IPS-NIHi11 (cell line): ENCODE measurements at regions not wholly inside any gene's neighbourhood (a gene's known extent, or its start where the extent isn't known, plus 50 kb on each side); places are given as distances from the start of the nearest gene placed in this dataset.

Source experiments
- DNase-seq: peaks from one replicate; pipeline ENCODE4 v3.0.0; 2012; ENCODE audit warnings: mixed read lengths, low spot score

DNA sequence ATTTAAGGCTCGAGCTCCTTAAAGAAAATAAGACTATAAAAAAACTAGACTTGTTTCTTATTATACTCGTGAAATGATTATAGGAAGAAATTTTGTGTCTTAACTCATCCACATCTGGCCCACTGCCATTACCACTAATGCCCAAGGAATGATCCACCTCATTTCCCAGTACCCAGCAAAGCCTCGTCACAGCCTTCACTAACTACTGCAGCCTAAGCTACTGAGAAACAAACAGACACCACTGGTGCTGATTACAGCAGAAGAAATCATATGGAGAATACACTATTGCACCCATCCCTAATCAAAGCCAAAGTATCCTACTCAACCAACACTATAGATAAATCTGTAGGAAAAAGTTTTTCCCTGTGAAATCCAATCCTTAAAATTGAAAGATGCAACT lies 205.3 kb upstream of the NAV3 start:
- DNase-seq: no peak

GRCh38 chr12:77619425-77619824 lies 211.3 kb upstream of the NAV3 start:
- no peak for DNase-seq

DNA sequence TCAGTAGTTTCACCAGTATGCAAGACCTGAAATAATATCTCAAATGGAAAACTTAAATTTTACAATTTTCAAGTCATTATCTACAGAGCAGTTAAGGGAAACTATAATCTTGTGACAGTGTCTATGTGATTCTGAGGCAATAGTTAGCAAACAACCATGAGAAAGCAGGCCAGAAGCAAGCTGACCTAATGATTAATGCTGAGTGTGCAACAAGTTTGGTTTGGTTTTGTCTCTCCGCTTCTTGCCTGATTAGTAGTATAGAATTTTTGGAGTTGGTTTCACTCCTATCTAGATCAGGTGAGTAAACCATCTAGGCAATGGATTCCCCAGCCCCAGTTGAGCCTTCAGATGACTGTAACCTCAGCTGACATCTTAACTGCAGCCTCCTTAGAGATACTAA lies 212.9 kb upstream of the NAV3 start:
- no peak for DNase-seq

DNA sequence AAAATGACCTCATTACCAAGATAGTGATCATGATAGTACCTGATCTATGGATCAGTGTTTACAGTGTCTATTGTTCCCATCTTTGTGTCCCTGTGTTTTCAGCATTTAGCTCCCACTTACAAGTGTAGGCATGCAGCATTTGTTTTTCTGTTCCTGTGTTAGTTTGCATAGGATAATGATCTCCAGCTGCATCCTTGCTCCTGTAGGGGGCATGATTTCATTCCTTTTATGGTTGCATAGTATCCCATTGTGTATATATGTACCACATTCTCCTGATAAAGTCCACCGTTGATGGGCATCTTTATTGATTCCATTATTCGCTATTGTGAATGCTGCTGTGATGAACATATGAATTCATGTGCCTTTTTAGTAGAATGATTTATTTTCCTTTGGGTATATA lies 215.4 kb upstream of the NAV3 start:
- no peak for DNase-seq

DNA sequence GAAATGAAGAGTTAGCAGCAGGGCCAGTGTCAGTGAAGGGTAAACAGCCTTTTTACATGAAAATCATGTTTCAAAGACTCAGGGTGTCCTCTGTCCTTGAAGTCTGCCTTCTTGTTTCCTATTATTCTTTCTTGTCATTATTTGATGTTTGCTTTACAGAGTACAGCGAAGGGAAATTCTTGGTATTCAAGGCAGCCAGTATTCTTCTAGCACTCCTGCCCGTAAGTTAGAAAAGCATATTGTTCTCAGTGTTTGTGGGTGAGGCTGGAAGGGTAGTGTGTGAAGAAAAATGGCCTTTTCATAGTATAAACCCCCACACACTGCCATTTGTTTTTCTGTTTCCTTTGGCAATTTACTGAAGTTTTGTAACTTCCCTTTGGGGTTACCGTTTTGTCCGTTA lies 217.3 kb upstream of the NAV3 start:
- no peak for DNase-seq

DNA sequence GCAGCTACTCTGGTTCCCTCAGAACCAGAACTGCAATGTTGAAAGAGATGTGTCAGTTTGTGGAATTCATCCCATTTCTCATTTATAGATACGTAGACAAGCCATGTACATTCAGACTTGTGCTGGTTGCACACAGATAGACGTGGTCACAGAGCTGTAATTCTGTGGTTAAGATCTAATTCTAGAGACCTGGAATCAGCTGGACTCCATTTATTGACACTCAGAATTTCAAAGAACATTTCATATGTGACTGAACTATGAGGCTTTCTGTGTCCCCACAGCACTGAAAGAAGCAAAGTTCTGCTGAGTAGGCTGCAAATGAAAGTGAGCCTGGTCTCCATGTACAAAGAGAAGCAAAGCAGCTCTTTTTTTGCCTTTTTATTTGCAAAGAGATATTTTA lies 220.2 kb upstream of the NAV3 start:
- DNase-seq: no peak

- no peak for DNase-seq
Measured at GRCh38 chr12:77609016-77609415, 221.7 kb upstream of the NAV3 start.

GRCh38 chr12:77608271-77608824 lies 222.3 kb upstream of the NAV3 start:
- no peak for DNase-seq

DNA sequence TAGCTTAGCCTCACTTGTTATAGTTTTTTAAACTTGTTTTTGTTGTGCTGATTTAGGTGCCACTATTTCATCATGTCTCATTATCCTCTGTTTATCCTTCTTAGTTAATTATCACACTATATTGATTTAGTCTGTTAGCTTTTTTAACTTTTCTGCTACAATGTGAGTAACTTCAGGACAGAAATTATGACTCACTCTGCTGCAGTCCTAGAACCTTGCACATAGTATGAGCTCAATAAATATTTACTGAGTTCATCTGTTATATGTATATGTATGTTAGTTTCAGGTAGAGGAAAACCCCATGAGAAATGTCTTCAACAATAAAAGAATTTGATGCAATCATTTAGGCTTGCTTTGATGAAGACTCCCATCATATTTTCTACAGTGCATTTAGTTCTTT lies 224.3 kb upstream of the NAV3 start:
- DNase-seq: no peak

GRCh38 chr12:77603946-77604345 lies 226.7 kb upstream of the NAV3 start:
- no peak for DNase-seq

DNA sequence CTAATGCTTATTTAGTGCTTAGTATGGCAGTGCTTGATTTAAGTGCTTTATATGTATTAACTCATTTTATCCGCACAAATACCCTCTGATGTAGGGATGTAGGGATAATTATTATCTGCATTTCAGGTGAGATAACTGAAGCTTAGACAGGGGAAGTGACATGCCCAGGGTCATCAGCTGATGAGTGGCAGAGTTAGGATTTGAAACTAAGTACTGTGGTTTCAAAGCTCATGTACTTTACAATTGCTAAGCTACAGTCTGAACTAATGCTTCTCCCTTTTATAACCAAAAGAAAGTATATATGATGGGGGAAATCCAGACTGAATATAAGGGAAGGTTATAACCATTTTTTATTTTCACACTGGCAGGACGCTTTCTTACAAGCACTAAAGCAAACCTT lies 229.6 kb upstream of the NAV3 start:
- no peak for DNase-seq

GRCh38 chr12:77600468-77600843 lies 230.2 kb upstream of the NAV3 start:
- DNase-seq: no peak

GRCh38 chr12:77599782-77600467 lies 230.8 kb upstream of the NAV3 start:
- DNase-seq: no peak

GRCh38 chr12:77594366-77594765 lies 236.3 kb upstream of the NAV3 start:
- DNase-seq: no peak

DNA sequence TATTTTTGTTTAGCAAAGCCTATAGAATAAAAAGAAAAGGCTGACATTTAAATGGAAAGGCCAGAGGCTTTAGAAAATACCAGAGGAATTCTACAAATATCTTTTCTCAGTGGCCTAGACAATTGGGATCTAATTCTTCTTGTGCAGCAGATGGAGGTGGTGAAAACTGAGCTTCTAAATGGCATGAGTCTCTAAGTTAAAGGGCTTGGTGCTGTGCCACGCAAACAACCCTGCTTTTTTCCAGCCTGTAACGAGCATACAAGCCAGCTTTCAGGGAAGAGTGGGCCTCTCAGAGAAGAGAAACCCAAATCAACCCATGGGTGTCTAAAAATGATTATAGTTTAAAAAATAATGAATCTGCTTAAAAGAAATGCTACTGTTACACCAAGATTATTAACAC lies 237.9 kb upstream of the NAV3 start:
- DNase-seq: no peak

- DNase-seq: peak; percentile 16
Measured at GRCh38 chr12:77591959-77592743, 238.5 kb upstream of the NAV3 start.

DNA sequence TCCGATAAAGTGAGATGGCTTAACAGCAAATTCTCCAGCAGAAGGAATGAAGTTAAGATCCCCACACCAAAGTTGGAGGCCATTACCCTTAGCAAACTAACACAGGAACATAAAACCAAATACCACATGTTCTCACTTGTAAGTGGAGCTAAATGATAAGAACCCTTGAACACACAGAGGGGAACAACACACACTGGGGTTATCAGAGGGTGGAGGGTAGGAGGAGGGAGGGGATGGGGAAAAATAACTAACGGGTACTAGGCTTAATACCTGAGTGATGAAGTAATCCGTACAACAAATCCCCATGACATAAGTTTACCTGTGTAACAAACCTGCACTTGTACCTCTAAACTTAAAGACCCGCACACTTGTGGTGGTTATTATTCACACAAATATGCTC lies 240.4 kb upstream of the NAV3 start:
- DNase-seq: no peak

DNA sequence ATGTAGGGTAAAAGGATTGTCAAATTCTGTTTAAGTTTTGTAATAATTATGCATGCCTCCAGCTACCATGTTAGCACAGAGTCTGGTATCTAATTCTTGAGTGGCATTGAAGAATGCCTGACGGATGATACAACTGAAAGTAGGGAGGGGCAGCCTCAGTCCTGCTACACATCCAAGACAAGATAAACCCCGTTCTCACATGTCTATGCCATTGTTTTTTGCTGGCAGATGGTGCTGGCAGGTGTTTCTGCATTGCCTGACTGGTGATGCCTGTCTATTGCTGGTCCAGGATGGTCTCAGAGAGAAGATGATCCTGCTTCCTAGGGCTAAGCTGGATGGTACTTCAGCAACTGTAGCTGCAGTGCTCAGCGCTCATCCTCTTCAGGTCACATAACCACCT lies 245.8 kb upstream of the NAV3 start:
- no peak for DNase-seq

- DNase-seq: no peak
Measured at GRCh38 chr12:77578466-77579220, 252.1 kb upstream of the NAV3 start.

DNA sequence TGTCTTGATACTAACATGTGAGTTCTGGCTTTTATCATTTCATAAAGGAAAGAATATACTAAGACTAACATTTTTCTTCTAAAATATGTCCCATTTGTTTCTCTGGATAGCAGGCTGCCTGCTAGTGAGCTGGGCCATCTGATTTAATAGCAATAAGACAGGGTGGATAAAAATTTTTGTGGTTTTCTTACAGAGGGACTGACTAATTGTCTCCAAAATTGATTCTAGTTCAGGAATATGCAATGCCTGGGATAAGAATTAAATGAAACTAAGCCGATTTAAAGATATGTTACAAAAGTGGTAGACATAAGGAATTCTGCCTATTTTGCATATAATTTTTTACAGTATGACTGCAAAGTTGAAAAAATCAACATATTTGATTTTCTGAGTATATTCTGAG lies 252.9 kb upstream of the NAV3 start:
- no peak for DNase-seq

GRCh38 chr12:77575376-77575919 lies 255.2 kb upstream of the NAV3 start:
- no peak for DNase-seq

DNA sequence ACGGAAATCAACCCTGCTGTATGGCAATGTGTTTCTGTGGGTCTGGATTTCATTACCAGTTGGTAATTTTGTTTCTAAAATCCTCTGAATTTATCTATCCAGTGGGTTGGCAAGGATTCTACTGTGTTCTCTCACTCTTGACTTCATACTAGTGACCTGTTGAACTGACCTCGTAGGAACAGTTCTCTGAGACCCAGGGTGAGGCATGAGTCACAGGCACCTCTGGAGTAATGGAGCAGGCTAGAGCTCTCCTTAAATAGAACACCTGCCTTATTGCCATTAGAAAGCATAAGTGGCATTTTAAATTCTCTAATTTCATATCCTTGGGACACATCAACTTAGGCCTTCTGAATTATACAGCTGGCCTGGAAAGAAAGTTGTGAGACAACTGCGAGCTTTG lies 258.3 kb upstream of the NAV3 start:
- DNase-seq: no peak

DNA sequence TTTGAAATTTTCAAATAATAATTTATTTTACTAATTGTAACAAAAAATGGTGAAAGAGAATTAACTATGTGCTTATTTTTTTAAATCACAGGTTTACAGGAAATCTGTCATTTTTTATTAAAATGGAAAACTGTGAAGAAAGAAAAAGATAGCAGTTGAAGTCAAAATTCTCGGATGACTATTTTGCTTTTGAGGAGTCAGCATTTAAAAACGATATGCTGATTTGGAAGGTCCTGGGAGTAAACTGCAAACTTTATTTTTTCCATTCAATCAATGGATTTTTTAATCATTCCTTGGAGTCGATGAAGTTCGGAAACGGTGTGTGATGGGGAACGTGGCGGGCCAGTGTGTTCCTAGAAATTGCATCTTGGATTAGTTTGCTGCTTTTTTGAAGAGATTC lies 258.9 kb upstream of the NAV3 start:
- DNase-seq: no peak
